HG02981 (cell line): ENCODE measurements at regions not wholly inside any gene's neighbourhood (a gene's known extent, or its start where the extent isn't known, plus 50 kb on each side); places are given as distances from the start of the nearest gene placed in this dataset.

Experiments
- ATAC-seq: cut with Tn5 transposase; IDR thresholded peaks from one replicate; pipeline ENCODE4 v1.9.1; 2021; ENCODE audit warnings: mild to moderate bottlenecking, moderate library complexity; ENCODE audit not compliant: unreplicated experiment

GRCh38 chr9:80602291-80602690 is 1030.5 kb downstream of the TLE4 start:
- no peak for ATAC-seq

- ATAC-seq = no peak
These were observed 1024.8 kb downstream of the TLE4 start for GRCh38 chr9:80596579-80596978.

GRCh38 chr9:80595192-80595591 is 1023.4 kb downstream of the TLE4 start:
- no peak for ATAC-seq

GRCh38 chr9:80592413-80592812 is 1020.6 kb downstream of the TLE4 start:
- ATAC-seq = no peak

GRCh38 chr9:80586786-80587330 is 1015.1 kb downstream of the TLE4 start:
- no peak for ATAC-seq

GRCh38 chr9:80571953-80572352 is 1000.2 kb downstream of the TLE4 start:
- no peak for ATAC-seq

GRCh38 chr9:80569236-80569635 is 997.5 kb downstream of the TLE4 start:
- no peak for ATAC-seq

- ATAC-seq = no peak
These were observed 989.8 kb downstream of the TLE4 start for GRCh38 chr9:80561526-80561925.

- no peak for ATAC-seq
These were observed 989.2 kb downstream of the TLE4 start for GRCh38 chr9:80560976-80561375.

- no peak for ATAC-seq
These were observed 985.5 kb downstream of the TLE4 start for GRCh38 chr9:80557256-80557655.

GRCh38 chr9:80556631-80557030 is 984.9 kb downstream of the TLE4 start:
- ATAC-seq = no peak

- ATAC-seq = no peak
These were observed 984.1 kb downstream of the TLE4 start for GRCh38 chr9:80555782-80556325.

- ATAC-seq = no peak
These were observed 983.1 kb downstream of the TLE4 start for GRCh38 chr9:80554856-80555255.

- no peak for ATAC-seq
These were observed 982.5 kb downstream of the TLE4 start for GRCh38 chr9:80554301-80554700.

- ATAC-seq = no peak
These were observed 981.2 kb downstream of the TLE4 start for GRCh38 chr9:80552931-80553330.

GRCh38 chr9:80550181-80550580 is 978.4 kb downstream of the TLE4 start:
- ATAC-seq = no peak

- ATAC-seq = no peak
These were observed 975.8 kb downstream of the TLE4 start for GRCh38 chr9:80547613-80548012.

GRCh38 chr9:80540387-80540786 is 968.6 kb downstream of the TLE4 start:
- ATAC-seq = no peak

- ATAC-seq = no peak
These were observed 967.2 kb downstream of the TLE4 start for GRCh38 chr9:80538976-80539375.

GRCh38 chr9:80522465-80522864 is 950.7 kb downstream of the TLE4 start:
- no peak for ATAC-seq

- no peak for ATAC-seq
These were observed 949.4 kb downstream of the TLE4 start for GRCh38 chr9:80521151-80521550.

- ATAC-seq = no peak
These were observed 948.5 kb downstream of the TLE4 start for GRCh38 chr9:80520231-80520630.

GRCh38 chr9:80518441-80518840 is 946.7 kb downstream of the TLE4 start:
- ATAC-seq = no peak
